Esophagus muscularis mucosa (tissue), 4 donors: ENCODE measurements at regions not wholly inside any gene's neighbourhood (a gene's known extent, or its start where the extent isn't known, plus 50 kb on each side); places are given as distances from the start of the nearest gene placed in this dataset.

Experiments used
- DNase-seq: peaks from one replicate; pipeline ENCODE4 v3.0.0-alpha.2; 2017; ENCODE audit errors: extremely low spot score
- H3K27ac ChIP-seq, 4 donors: fragments of 200-600 bp; sonication (generic); replicated peaks in 1 of 4; 1 replicate in 3 of 4; 2 replicates in 1 of 4; pipeline ENCODE4 v1.5.1; 2016 to 2019; ENCODE audit warnings: mild to moderate bottlenecking in 1 of 4
- H3K27me3 ChIP-seq, 4 donors: fragments of 200-600 bp; sonication (generic); one replicate each; pipeline versions ENCODE4 v1.5.1 to v1.6.0; 2016 to 2019
- H3K36me3 ChIP-seq, 4 donors: fragments of 200-600 bp; sonication (generic); one replicate each; pipeline ENCODE4 v1.5.1; 2016 to 2019
- H3K4me1 ChIP-seq, 4 donors: fragments of 200-600 bp; sonication (generic); one replicate each; pipeline ENCODE4 v1.5.1; 2016 to 2019
- H3K4me3 ChIP-seq, 4 donors: fragments of 200-600 bp; sonication (generic); 1 replicate in 2 of 4; 2 replicates in 2 of 4; pipeline ENCODE4 v1.5.1; 2016 to 2019; ENCODE audit warnings: mild to moderate bottlenecking in 4 of 4, moderate library complexity in 1 of 4
- H3K9me3 ChIP-seq, 4 donors: fragments of 200-600 bp; sonication (generic); 1 replicate in 3 of 4; 2 replicates in 1 of 4; pipeline ENCODE4 v1.5.1; 2016 to 2019
- CTCF ChIP-seq, 3 experiments: fragments of 200-600 bp in 2 of 3; fragments of 450-650 bp in 1 of 3; sonication (generic) in 2 of 3; IDR thresholded peaks; one replicate each; pipeline ENCODE4 v1.5.1; 2017 to 2019; ENCODE audit warnings: antibody characterized with exemption in 3 of 3, mild to moderate bottlenecking in 2 of 3, moderate library complexity in 1 of 3
- EP300 ChIP-seq: sonication (generic); formaldehyde crosslinking; IDR thresholded peaks from one replicate; pipeline ENCODE4 v1.6.1; 2017; ENCODE audit warnings: antibody characterized with exemption
- POLR2A ChIP-seq: fragments of 450-650 bp; IDR thresholded peaks from one replicate; pipeline ENCODE4 v1.6.1; 2017; ENCODE audit warnings: antibody characterized with exemption, moderate library complexity, mild to moderate bottlenecking, low read depth
- POLR2AphosphoS5 ChIP-seq, 2 donors: sonication (generic); formaldehyde crosslinking; IDR thresholded peaks; one replicate each; pipeline ENCODE4 v1.6.1; 2017; ENCODE audit warnings: antibody characterized with exemption in 2 of 2
- WGBS: methylation state at CpG from one replicate; pipeline ENCODE4 v1.1.5; 2018; 5-methylcytosine and 5-hydroxymethylcytosine counted together
- intact Hi-C: fragments of 100-400 bp; cut with DNase I; formaldehyde crosslinking; loops from one replicate; pipeline ENCODE4 v1.15.1; 2023

- Histone ChIP-seq H3K4me3 (no peak overlapping the region), H3K36me3 (no peaks in the 10 kb centered on the region), H3K4me1 (no peaks in the 10 kb centered on the region), H3K27ac (no peak overlapping the region), H3K27me3 (no peaks in the 10 kb centered on the region), H3K9me3 (peaks cover 0 to 36% (median 14%) of the 10 kb centered on the region in 4 donors)
- 5% methylated on average over 2 of the region's 2 CpGs for WGBS
- DNase-seq, result no peak
- TF ChIP-seq EP300 (no peak), POLR2AphosphoS5 (IDR thresholded peaks at IDR 0.05) (no peak), POLR2A (no peak), CTCF (IDR thresholded peaks at IDR 0.05) (no peak)
- intact Hi-C loops, result no loop called here
These were observed 149.6 kb upstream of the GALNT5 start for GRCh38 chr2:157107877-157108276.

- no peak for TF ChIP-seq POLR2AphosphoS5 (IDR thresholded peaks at IDR 0.05)
- no peak for TF ChIP-seq EP300
- no peak for TF ChIP-seq POLR2A
- no peak for TF ChIP-seq CTCF (IDR thresholded peaks at IDR 0.05)
- Histone ChIP-seq H3K9me3 (no peaks in the 10 kb centered on the region), H3K4me3 (no peak overlapping the region), H3K27me3 (no peaks in the 10 kb centered on the region), H3K27ac (no peak overlapping the region), H3K36me3 (no peaks in the 10 kb centered on the region), H3K4me1 (no peaks in the 10 kb centered on the region)
- intact Hi-C loops, result no loop called here
- DNase-seq, result no peak
- WGBS, result 37% methylated on average over 6 of the region's 6 CpGs
These were observed 134.7 kb upstream of the GALNT5 start for GRCh38 chr2:157122776-157123175.

- no peak for TF ChIP-seq EP300
- no peak for TF ChIP-seq POLR2A
- no peak for TF ChIP-seq CTCF (IDR thresholded peaks at IDR 0.05)
- TF ChIP-seq POLR2AphosphoS5 (IDR thresholded peaks at IDR 0.05), result no peak
- no peak overlapping the region for H3K4me3 ChIP-seq
- WGBS, result 25% methylated on average over 2 of the region's 2 CpGs
- DNase-seq, result no peak
- H3K27ac ChIP-seq, result no peak overlapping the region
- intact Hi-C loops, result no loop called here
- H3K36me3 ChIP-seq, result no peaks in the 10 kb centered on the region
- H3K27me3 ChIP-seq, result no peaks in the 10 kb centered on the region
- H3K9me3 ChIP-seq, result no peaks in the 10 kb centered on the region
- no peaks in the 10 kb centered on the region for H3K4me1 ChIP-seq
These were observed 132.8 kb upstream of the GALNT5 start for GRCh38 chr2:157124731-157125130.

- no peak for TF ChIP-seq POLR2AphosphoS5 (IDR thresholded peaks at IDR 0.05)
- no peak for TF ChIP-seq POLR2A
- TF ChIP-seq EP300, result no peak
- no peak for TF ChIP-seq CTCF (IDR thresholded peaks at IDR 0.05)
- Histone ChIP-seq H3K9me3 (no peaks in the 10 kb centered on the region), H3K4me1 (no peaks in the 10 kb centered on the region), H3K36me3 (no peaks in the 10 kb centered on the region), H3K27ac (no peak overlapping the region), H3K4me3 (no peak overlapping the region), H3K27me3 (no peaks in the 10 kb centered on the region)
- no peak for DNase-seq
- 91% methylated on average over 1 of the region's 1 CpG for WGBS
- intact Hi-C loops, result no loop called here
These were observed 131.8 kb upstream of the GALNT5 start for GRCh38 chr2:157125685-157126084.

- intact Hi-C loops, result no loop called here
- Histone ChIP-seq H3K27me3 (no peaks in the 10 kb centered on the region), H3K4me3 (no peak overlapping the region), H3K36me3 (no peaks in the 10 kb centered on the region), H3K9me3 (no peaks in the 10 kb centered on the region), H3K27ac (no peak overlapping the region), H3K4me1 (no peaks in the 10 kb centered on the region)
- no peak for DNase-seq
- no peak for TF ChIP-seq EP300
- TF ChIP-seq POLR2A, result no peak
- TF ChIP-seq POLR2AphosphoS5 (IDR thresholded peaks at IDR 0.05), result no peak
- TF ChIP-seq CTCF (IDR thresholded peaks at IDR 0.05), result no peak
These were observed 130.1 kb upstream of the GALNT5 start for GRCh38 chr2:157127249-157128012.
